ENCODE measurements at regions not wholly inside any gene's neighbourhood (a gene's known extent, or its start where the extent isn't known, plus 50 kb on each side); places are given as distances from the start of the nearest gene placed in this dataset.

- H3K9me3 ChIP-seq (ENCODE audit: control insufficient read depth in 4 of 4, low read length in 3 of 4): peaks cover 0 to 3% (median 0%) of the 10 kb centered on the region in 4 donors
- no peak overlapping the region for H3K9ac ChIP-seq (ENCODE audit: low read depth in 1 of 2, low read length in 2 of 2)
- no peaks in the 10 kb centered on the region for H3K27me3 ChIP-seq (ENCODE audit: control insufficient read depth in 4 of 4, insufficient read depth in 4 of 4, low read length in 3 of 4)
- no peak overlapping the region for H3K4me3 ChIP-seq (ENCODE audit: low read depth in 1 of 3, low read length in 3 of 3)
- H3K27ac ChIP-seq (ENCODE audit: low read depth in 1 of 2, low read length in 2 of 2): no peak overlapping the region
- no peak for DNase-seq (ENCODE audit: low spot score)
- peaks cover 2 to 20% (median 9%) of the 10 kb centered on the region in 4 donors for H3K4me1 ChIP-seq (ENCODE audit: control insufficient read depth in 4 of 4, insufficient read depth in 4 of 4, low read length in 3 of 4)
- no peaks in the 10 kb centered on the region for H3K36me3 ChIP-seq (ENCODE audit: control insufficient read depth in 4 of 4, insufficient read depth in 3 of 4, low read depth in 1 of 4, low read length in 3 of 4)
- WGBS: 50% methylated on average over 1 of the region's 1 CpG
- no peak for TF ChIP-seq RAD21 (IDR thresholded peaks at IDR 0.05)
- no peak for TF ChIP-seq YY1 (IDR thresholded peaks at IDR 0.05)
- no peak for TF ChIP-seq REST (IDR thresholded peaks at IDR 0.05)
- TF ChIP-seq FOXA2 (IDR thresholded peaks at IDR 0.05): no peak
- no peak for TF ChIP-seq NR2F2 (IDR thresholded peaks at IDR 0.05)
- TF ChIP-seq GABPA (IDR thresholded peaks at IDR 0.05 in 1 of 2, conservative IDR thresholded peaks at IDR 0.05 in 1 of 2): no peak
- no peak for TF ChIP-seq JUND (IDR thresholded peaks at IDR 0.05)
- no peak for TF ChIP-seq SP1 (IDR thresholded peaks at IDR 0.05)
- TF ChIP-seq, protein P1, sequence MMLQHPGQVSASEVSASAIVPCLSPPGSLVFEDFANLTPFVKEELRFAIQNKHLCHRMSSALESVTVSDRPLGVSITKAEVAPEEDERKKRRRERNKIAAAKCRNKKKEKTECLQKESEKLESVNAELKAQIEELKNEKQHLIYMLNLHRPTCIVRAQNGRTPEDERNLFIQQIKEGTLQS (IDR thresholded peaks at IDR 0.05): no peak
- no peak for TF ChIP-seq TAF1 (conservative IDR thresholded peaks at IDR 0.05)
- no peak for TF ChIP-seq HNF4G (IDR thresholded peaks at IDR 0.05)
- no peak for TF ChIP-seq HNF4A (conservative IDR thresholded peaks at IDR 0.05)
- no peak for TF ChIP-seq RXRA (IDR thresholded peaks at IDR 0.05)
- TF ChIP-seq, protein P2, sequence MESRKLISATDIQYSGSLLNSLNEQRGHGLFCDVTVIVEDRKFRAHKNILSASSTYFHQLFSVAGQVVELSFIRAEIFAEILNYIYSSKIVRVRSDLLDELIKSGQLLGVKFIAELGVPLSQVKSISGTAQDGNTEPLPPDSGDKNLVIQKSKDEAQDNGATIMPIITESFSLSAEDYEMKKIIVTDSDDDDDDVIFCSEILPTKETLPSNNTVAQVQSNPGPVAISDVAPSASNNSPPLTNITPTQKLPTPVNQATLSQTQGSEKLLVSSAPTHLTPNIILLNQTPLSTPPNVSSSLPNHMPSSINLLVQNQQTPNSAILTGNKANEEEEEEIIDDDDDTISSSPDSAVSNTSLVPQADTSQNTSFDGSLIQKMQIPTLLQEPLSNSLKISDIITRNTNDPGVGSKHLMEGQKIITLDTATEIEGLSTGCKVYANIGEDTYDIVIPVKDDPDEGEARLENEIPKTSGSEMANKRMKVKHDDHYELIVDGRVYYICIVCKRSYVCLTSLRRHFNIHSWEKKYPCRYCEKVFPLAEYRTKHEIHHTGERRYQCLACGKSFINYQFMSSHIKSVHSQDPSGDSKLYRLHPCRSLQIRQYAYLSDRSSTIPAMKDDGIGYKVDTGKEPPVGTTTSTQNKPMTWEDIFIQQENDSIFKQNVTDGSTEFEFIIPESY (IDR thresholded peaks at IDR 0.05): no peak
- no peak for TF ChIP-seq CTCF (IDR thresholded peaks at IDR 0.05; ENCODE audit: low read depth, low read length, missing input control)
- TF ChIP-seq EGR1 (IDR thresholded peaks at IDR 0.05; ENCODE audit: low read depth in 2 of 2): no peak
- TF ChIP-seq FOXA1 (IDR thresholded peaks at IDR 0.05): no peak
- TF ChIP-seq, protein P3, sequence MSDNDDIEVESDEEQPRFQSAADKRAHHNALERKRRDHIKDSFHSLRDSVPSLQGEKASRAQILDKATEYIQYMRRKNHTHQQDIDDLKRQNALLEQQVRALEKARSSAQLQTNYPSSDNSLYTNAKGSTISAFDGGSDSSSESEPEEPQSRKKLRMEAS (IDR thresholded peaks at IDR 0.05): no peak
Observed at GRCh38 chr3:182629521-182629920, 163.8 kb upstream of the ATP11B start.
